Ishikawa (cell line): ENCODE measurements at regions not wholly inside any gene's neighbourhood (a gene's known extent, or its start where the extent isn't known, plus 50 kb on each side); places are given as distances from the start of the nearest gene placed in this dataset.

Experiments
- CEBPB ChIP-seq: IDR thresholded peaks from 2 replicates; pipeline ENCODE4 v1.6.1; 2012
- REST ChIP-seq: IDR thresholded peaks from 2 replicates; pipeline ENCODE4 v1.6.1; 2012; ENCODE audit warnings: low read depth, mild to moderate bottlenecking
- YY1 ChIP-seq: IDR thresholded peaks from 2 replicates; pipeline ENCODE4 v1.6.1; 2012; ENCODE audit warnings: low read depth

GRCh38 chr18:44098551-44099098, 582.1 kb upstream of the SETBP1 start:
- TF ChIP-seq CEBPB: no peak
- TF ChIP-seq REST: no peak
- no peak for TF ChIP-seq YY1
